SU-DHL-6 (cell line): ENCODE measurements at regions not wholly inside any gene's neighbourhood (a gene's known extent, or its start where the extent isn't known, plus 50 kb on each side); places are given as distances from the start of the nearest gene placed in this dataset.

ENCODE experiments used
- CTCF ChIP-seq: fragments of 200-600 bp; sonication (generic); IDR thresholded peaks from one replicate; pipeline ENCODE4 v1.5.1; 2017; ENCODE audit warnings: antibody characterized with exemption, mild to moderate bottlenecking, low read length, moderate library complexity; ENCODE audit not compliant: insufficient read depth, poor library complexity, severe bottlenecking
- EZH2phosphoT487 ChIP-seq: fragments of 200-600 bp; sonication (generic), shearing (Covaris generic); conservative IDR thresholded peaks from 2 replicates; pipeline ENCODE4 v1.6.1; 2018; ENCODE audit warnings: mild to moderate bottlenecking, antibody characterized with exemption, low read length, moderate library complexity, mixed read lengths

GRCh38 chr4:57865264-57865663 lies 755.1 kb upstream of the IGFBP7 start:
- TF ChIP-seq CTCF (no peak), EZH2phosphoT487 (no peak)
